NCI-H2171 (cell line): ENCODE measurements at regions not wholly inside any gene's neighbourhood (a gene's known extent, or its start where the extent isn't known, plus 50 kb on each side); places are given as distances from the start of the nearest gene placed in this dataset.
A peak's percentile ranks its signal among the peaks of the same experiment; 100 is the strongest.
"Not testable (repeated sequence)": the region's sequence is repeated elsewhere in the genome, so short reads cannot be mapped to it uniquely, and the experiment has no call there.

Experiments used
- DNase-seq: peaks from one replicate; lab custom pipeline; 2025; lab: John Stamatoyannopoulos, UW

GRCh38 chr2:128660836-128661235 is 342.2 kb upstream of the HS6ST1 start:
- no peak for DNase-seq

DNA sequence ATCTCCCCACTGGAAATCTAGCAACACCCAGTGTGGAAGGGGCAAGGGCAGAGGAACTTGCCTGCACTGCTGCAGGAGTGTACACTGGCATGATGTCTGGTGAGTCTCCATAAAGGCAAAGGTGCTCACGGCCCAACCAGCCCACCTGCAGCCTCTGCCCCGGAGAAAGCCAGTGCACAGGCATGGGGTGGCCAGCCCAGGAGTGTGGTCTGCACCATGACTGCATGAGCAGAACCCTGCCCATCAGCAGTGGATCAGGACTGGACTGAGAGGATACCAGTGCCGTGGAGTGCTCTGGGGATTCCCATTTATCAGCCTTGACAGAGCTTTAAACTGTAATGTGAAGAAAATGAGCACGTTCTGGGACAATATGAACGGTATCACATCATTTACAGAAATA is 342.6 kb upstream of the HS6ST1 start:
- DNase-seq = no peak

GRCh38 chr2:128662051-128662471 is 343.4 kb upstream of the HS6ST1 start:
- DNase-seq = no peak

GRCh38 chr2:128663371-128664050 is 344.8 kb upstream of the HS6ST1 start:
- DNase-seq = no peak

GRCh38 chr2:128664499-128664971 is 345.9 kb upstream of the HS6ST1 start:
- peak; percentile 63 for DNase-seq

- DNase-seq = no peak
Measured at GRCh38 chr2:128665113-128665512, 346.4 kb upstream of the HS6ST1 start.

DNA sequence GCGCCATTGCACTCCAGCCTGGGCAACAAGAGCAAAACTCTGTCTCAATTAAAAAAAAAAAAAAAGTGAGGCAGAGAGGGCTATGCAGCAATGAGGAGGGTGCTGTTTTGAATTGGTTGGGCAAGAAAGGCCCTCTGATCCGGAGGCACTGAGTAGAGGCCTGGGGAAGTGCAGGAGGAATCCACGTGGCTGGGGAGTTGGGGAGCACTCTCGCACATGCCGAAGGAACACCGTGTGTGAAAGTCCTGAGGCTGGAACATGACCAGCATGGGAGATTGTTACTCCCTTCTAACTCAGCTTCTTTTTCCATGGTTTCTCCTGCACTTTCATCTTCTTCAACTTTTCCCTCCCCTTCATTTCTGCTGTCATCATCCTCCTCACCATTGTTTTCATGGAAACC is 347.9 kb upstream of the HS6ST1 start:
- no peak for DNase-seq

- DNase-seq = no peak
Measured at GRCh38 chr2:128667391-128667790, 348.7 kb upstream of the HS6ST1 start.

- no peak for DNase-seq
Measured at GRCh38 chr2:128668946-128669345, 350.3 kb upstream of the HS6ST1 start.

DNA sequence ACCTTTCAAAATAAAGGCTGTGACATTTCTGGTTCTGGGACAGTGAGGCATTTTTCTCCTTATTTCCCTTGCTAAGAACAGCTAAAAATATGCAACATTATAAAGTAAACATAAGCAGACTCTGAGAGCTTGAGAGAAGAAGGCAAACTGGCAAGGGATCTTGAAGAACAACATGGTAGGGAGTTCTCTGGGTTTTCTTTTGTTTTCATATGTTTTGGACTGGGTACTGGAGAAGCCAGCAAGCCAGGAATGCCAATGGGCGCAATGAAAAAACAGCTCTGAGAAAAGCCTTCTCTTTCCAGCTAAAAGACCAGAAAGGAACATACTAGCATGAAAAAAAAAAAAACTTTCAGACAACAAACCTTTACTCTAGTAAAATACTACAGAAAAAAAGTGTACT is 351.4 kb upstream of the HS6ST1 start:
- no peak for DNase-seq

- not testable (repeated sequence) for DNase-seq
Measured at GRCh38 chr2:128671981-128672757, 353.5 kb upstream of the HS6ST1 start.

GRCh38 chr2:128679680-128680079 is 361.0 kb upstream of the HS6ST1 start:
- DNase-seq = not testable (repeated sequence)

DNA sequence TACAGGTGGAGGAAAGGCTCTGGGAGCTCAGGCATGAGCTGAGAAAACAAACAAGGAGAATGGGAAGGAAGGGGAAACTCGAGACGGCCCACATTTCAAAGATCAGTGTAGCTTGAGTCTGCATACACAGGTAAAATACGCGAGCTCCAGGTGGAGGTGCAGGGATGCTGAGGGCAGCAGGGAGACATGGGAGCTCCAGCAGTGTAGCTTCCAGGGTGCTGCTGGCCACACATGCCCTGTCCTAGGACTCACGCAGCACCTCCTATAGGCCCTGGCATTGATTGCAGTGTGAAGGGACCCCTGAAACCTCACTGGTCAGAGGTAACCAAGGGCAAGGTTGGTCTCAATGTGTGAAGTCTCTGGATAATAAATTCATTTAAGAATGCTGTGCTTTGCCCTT is 362.8 kb upstream of the HS6ST1 start:
- DNase-seq = no peak

DNA sequence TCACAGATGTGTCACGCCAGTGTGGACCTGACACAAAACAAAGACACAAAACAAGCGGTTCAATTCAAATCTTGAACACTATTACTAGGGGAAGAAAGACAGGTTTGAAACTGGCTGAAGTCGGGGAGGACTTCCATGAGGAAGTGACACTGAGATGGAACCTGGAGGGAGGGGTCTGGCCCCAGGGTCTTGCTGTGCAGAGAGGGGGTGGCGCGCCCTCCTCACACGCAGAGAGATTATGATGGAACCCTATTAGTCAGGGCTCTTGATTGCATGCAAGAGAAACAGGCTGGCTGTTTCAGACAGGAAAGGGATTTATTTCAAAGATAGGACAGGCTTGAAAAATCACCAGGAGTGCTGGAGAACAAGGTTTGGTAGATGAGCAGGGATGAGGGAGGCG is 363.6 kb upstream of the HS6ST1 start:
- no peak for DNase-seq

DNA sequence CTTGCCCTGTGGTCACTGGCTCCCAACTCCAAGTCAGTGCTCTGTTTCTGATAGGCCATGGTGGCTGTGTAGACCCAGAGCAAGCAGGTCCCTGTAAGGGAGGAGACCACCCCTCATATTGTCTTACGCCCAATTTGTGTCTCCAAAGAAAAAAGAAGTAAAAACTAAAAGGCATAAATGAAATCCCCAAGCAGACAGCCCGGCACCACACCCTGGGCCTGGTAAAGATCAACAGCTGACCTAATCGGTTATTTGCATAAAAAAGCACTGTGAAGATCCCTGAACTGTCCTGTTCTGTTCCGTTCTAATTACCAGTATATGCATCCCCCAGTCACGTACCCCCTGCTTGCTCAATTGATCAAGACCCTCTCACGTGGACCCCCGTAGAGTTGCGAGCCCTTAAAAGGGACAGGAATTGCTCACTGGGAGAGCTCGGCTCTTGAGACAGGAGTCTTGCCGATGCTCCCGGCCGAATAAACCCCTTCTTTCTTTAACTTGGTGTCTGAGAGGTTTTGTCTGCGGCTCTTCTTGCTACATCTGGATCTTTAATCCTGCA is 364.1 kb upstream of the HS6ST1 start:
- DNase-seq = no peak

DNA sequence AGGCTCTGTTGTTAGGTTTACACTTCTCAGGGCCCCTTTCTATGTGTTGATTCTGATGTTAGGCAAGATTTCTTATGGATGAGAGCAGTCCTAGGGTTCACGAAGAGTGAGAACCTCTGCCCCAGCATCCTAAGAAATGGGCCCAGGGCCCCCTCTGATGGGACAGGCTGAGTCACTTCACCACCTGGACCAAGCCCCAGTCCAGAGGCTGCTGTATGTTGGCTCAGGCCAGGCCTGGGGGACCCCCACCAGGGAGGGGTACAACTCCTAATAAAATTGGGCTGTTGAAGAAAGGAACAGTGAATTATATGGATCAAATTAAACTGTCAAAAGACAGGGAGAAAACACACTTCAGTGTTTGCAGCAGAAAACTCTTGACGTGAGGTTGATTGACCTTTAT is 365.9 kb upstream of the HS6ST1 start:
- DNase-seq = no peak

- DNase-seq = no peak
Measured at GRCh38 chr2:128685841-128686496, 367.3 kb upstream of the HS6ST1 start.

DNA sequence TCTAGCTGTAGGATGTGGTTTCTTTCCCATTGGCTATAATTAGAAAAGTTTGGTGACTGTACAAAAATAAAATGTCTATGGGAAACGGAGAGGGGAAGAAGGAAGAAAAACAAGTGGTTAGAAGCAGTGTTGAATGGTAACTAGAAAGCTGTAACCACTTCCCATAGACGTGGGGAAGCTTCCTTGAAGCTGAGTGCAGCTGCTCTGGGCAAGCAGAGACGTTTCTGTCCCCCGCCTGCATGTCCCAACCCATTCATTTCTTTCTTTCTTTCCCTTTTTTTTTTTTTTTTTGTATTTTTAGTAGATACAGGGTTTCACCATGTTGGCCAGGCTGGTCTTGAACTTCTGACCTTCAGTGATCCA is 367.8 kb upstream of the HS6ST1 start:
- DNase-seq = no peak

- no peak for DNase-seq
Measured at GRCh38 chr2:128686881-128687555, 368.4 kb upstream of the HS6ST1 start.

- DNase-seq = no peak
Measured at GRCh38 chr2:128687565-128687964, 368.9 kb upstream of the HS6ST1 start.

GRCh38 chr2:128689971-128690370 is 371.3 kb upstream of the HS6ST1 start:
- no peak for DNase-seq

DNA sequence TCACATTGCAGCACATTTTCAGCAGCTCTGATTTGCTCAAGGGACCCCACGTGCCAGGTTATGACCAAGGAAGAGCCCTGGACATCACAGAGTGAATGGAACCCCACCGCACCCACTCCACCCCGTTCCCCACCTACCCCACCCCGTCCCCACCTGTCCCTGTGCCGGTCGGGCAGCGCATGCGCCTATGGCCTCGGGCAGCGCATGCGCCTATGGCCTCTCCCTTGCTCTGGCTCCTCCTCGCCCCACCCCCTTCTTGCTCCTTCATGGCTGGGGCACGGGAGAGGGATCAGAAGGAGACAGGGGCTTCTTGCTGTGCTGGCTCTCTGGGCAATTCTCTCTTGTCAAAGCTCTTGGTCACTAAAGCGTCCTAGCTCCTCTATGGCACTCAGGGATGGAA is 371.8 kb upstream of the HS6ST1 start:
- DNase-seq = no peak
